Thymus (tissue), 11 donors: ENCODE measurements at regions not wholly inside any gene's neighbourhood (a gene's known extent, or its start where the extent isn't known, plus 50 kb on each side); places are given as distances from the start of the nearest gene placed in this dataset.

Experiments used
- DNase-seq, 9 donors: peaks; one replicate each; pipeline ENCODE4 v3.0.0-alpha.2; 2013; ENCODE audit warnings: low spot score in 9 of 9, low read depth in 6 of 9, missing footprints in 1 of 9
- H3K27ac ChIP-seq, 2 donors: one replicate each; pipeline ENCODE4 v1.5.1; 2013; ENCODE audit warnings: control low read depth in 1 of 2, low read depth in 1 of 2, low read length in 1 of 2, mild to moderate bottlenecking in 1 of 2, moderate library complexity in 1 of 2
- H3K27me3 ChIP-seq, 2 donors: one replicate each; pipeline ENCODE4 v1.5.1; 2013; ENCODE audit warnings: low read length in 1 of 2; ENCODE audit not compliant: control insufficient read depth in 2 of 2, insufficient read depth in 1 of 2
- H3K36me3 ChIP-seq, 2 donors: one replicate each; pipeline ENCODE4 v1.5.1; 2013; ENCODE audit warnings: low read length in 1 of 2, mild to moderate bottlenecking in 1 of 2, moderate library complexity in 1 of 2; ENCODE audit not compliant: control insufficient read depth in 2 of 2, insufficient read depth in 2 of 2
- H3K4me1 ChIP-seq, 2 donors: one replicate each; pipeline ENCODE4 v1.5.1; 2013; ENCODE audit warnings: low read length in 2 of 2; ENCODE audit not compliant: control insufficient read depth in 2 of 2, insufficient read depth in 2 of 2
- H3K4me3 ChIP-seq, 2 donors: one replicate each; pipeline ENCODE4 v1.5.1; 2013; ENCODE audit warnings: low read length in 2 of 2, control low read depth in 1 of 2, mild to moderate bottlenecking in 1 of 2
- H3K9me3 ChIP-seq, 2 donors: one replicate each; pipeline ENCODE4 v1.5.1; 2013; ENCODE audit warnings: low read length in 1 of 2, mild to moderate bottlenecking in 1 of 2; ENCODE audit not compliant: control insufficient read depth in 2 of 2, insufficient read depth in 1 of 2
- WGBS: extraction: QIAGEN DNeasy Blood & Tissue Kit; methylation state at CpG from one replicate; pipeline ENCODE4 v1.1.7; 2013; 5-methylcytosine and 5-hydroxymethylcytosine counted together
- donor health status: healthy.

GRCh38 chr3:76702676-76703075 is 337.2 kb upstream of the ROBO2 start:
- no peak overlapping the region for H3K4me3 ChIP-seq
- no peaks in the 10 kb centered on the region for H3K36me3 ChIP-seq
- H3K27me3 ChIP-seq: no peaks in the 10 kb centered on the region
- no peak for DNase-seq
- WGBS: 67% methylated on average over 3 of the region's 3 CpGs
- H3K27ac ChIP-seq: no peak overlapping the region
- no peaks in the 10 kb centered on the region for H3K4me1 ChIP-seq
- H3K9me3 ChIP-seq: no peaks in the 10 kb centered on the region

- no peak for DNase-seq
- Histone ChIP-seq H3K27ac (no peak overlapping the region), H3K36me3 (no peaks in the 10 kb centered on the region), H3K4me1 (no peaks in the 10 kb centered on the region), H3K27me3 (no peaks in the 10 kb centered on the region), H3K9me3 (no peaks in the 10 kb centered on the region), H3K4me3 (no peak overlapping the region)
- WGBS: 93% methylated on average over 1 of the region's 1 CpG
Measured at GRCh38 chr3:76715426-76715825, 324.5 kb upstream of the ROBO2 start.

GRCh38 chr3:76723366-76723765 is 316.5 kb upstream of the ROBO2 start:
- no peaks in the 10 kb centered on the region for H3K36me3 ChIP-seq
- no peak overlapping the region for H3K4me3 ChIP-seq
- DNase-seq: no peak
- H3K27ac ChIP-seq: no peak overlapping the region
- 86% methylated on average over 2 of the region's 2 CpGs for WGBS
- H3K9me3 ChIP-seq: no peaks in the 10 kb centered on the region
- no peaks in the 10 kb centered on the region for H3K27me3 ChIP-seq
- H3K4me1 ChIP-seq: no peaks in the 10 kb centered on the region

- Histone ChIP-seq H3K36me3 (no peaks in the 10 kb centered on the region), H3K27me3 (no peaks in the 10 kb centered on the region), H3K4me3 (no peak overlapping the region), H3K4me1 (no peaks in the 10 kb centered on the region), H3K9me3 (no peaks in the 10 kb centered on the region), H3K27ac (no peak overlapping the region)
- 97% methylated on average over 1 of the region's 1 CpG for WGBS
- no peak for DNase-seq
Measured at GRCh38 chr3:76724075-76724474, 315.8 kb upstream of the ROBO2 start.

GRCh38 chr3:76724706-76725105 is 315.2 kb upstream of the ROBO2 start:
- no peaks in the 10 kb centered on the region for H3K4me1 ChIP-seq
- no peak overlapping the region for H3K27ac ChIP-seq
- H3K9me3 ChIP-seq: no peaks in the 10 kb centered on the region
- no peaks in the 10 kb centered on the region for H3K27me3 ChIP-seq
- DNase-seq: no peak
- H3K36me3 ChIP-seq: no peaks in the 10 kb centered on the region
- H3K4me3 ChIP-seq: no peak overlapping the region
- WGBS: 66% methylated on average over 4 of the region's 4 CpGs

GRCh38 chr3:76726034-76726433 is 313.9 kb upstream of the ROBO2 start:
- no peak for DNase-seq
- 98% methylated on average over 5 of the region's 5 CpGs for WGBS
- Histone ChIP-seq H3K36me3 (no peaks in the 10 kb centered on the region), H3K27ac (no peak overlapping the region), H3K4me1 (no peaks in the 10 kb centered on the region), H3K9me3 (no peaks in the 10 kb centered on the region), H3K4me3 (no peak overlapping the region), H3K27me3 (no peaks in the 10 kb centered on the region)

GRCh38 chr3:76728426-76728825 is 311.5 kb upstream of the ROBO2 start:
- Histone ChIP-seq H3K27me3 (no peaks in the 10 kb centered on the region), H3K36me3 (no peaks in the 10 kb centered on the region), H3K4me1 (no peaks in the 10 kb centered on the region), H3K27ac (no peak overlapping the region), H3K9me3 (no peaks in the 10 kb centered on the region), H3K4me3 (no peak overlapping the region)
- WGBS: 97% methylated on average over 4 of the region's 4 CpGs
- no peak for DNase-seq

- no peaks in the 10 kb centered on the region for H3K9me3 ChIP-seq
- no peaks in the 10 kb centered on the region for H3K4me1 ChIP-seq
- H3K27me3 ChIP-seq: no peaks in the 10 kb centered on the region
- H3K27ac ChIP-seq: no peak overlapping the region
- WGBS: 95% methylated on average over 1 of the region's 1 CpG
- no peak overlapping the region for H3K4me3 ChIP-seq
- DNase-seq: no peak
- H3K36me3 ChIP-seq: no peaks in the 10 kb centered on the region
Measured at GRCh38 chr3:76731471-76731870, 308.4 kb upstream of the ROBO2 start.

GRCh38 chr3:76733073-76733759 is 306.7 kb upstream of the ROBO2 start:
- Histone ChIP-seq H3K9me3 (no peaks in the 10 kb centered on the region), H3K27me3 (no peaks in the 10 kb centered on the region), H3K27ac (no peak overlapping the region), H3K36me3 (no peaks in the 10 kb centered on the region), H3K4me3 (no peak overlapping the region), H3K4me1 (no peaks in the 10 kb centered on the region)
- WGBS: 96% methylated on average over 1 of the region's 1 CpG
- DNase-seq: no peak

- 69% methylated on average over 3 of the region's 3 CpGs for WGBS
- H3K9me3 ChIP-seq: no peaks in the 10 kb centered on the region
- no peak overlapping the region for H3K27ac ChIP-seq
- no peaks in the 10 kb centered on the region for H3K27me3 ChIP-seq
- H3K4me1 ChIP-seq: no peaks in the 10 kb centered on the region
- no peaks in the 10 kb centered on the region for H3K36me3 ChIP-seq
- no peak overlapping the region for H3K4me3 ChIP-seq
- no peak for DNase-seq
Measured at GRCh38 chr3:76735152-76735551, 304.7 kb upstream of the ROBO2 start.
